ENCODE measurements at regions not wholly inside any gene's neighbourhood (a gene's known extent, or its start where the extent isn't known, plus 50 kb on each side); places are given as distances from the start of the nearest gene placed in this dataset.
"Not testable (repeated sequence)": the region's sequence is repeated elsewhere in the genome, so short reads cannot be mapped to it uniquely, and the experiment has no call there.

DNA sequence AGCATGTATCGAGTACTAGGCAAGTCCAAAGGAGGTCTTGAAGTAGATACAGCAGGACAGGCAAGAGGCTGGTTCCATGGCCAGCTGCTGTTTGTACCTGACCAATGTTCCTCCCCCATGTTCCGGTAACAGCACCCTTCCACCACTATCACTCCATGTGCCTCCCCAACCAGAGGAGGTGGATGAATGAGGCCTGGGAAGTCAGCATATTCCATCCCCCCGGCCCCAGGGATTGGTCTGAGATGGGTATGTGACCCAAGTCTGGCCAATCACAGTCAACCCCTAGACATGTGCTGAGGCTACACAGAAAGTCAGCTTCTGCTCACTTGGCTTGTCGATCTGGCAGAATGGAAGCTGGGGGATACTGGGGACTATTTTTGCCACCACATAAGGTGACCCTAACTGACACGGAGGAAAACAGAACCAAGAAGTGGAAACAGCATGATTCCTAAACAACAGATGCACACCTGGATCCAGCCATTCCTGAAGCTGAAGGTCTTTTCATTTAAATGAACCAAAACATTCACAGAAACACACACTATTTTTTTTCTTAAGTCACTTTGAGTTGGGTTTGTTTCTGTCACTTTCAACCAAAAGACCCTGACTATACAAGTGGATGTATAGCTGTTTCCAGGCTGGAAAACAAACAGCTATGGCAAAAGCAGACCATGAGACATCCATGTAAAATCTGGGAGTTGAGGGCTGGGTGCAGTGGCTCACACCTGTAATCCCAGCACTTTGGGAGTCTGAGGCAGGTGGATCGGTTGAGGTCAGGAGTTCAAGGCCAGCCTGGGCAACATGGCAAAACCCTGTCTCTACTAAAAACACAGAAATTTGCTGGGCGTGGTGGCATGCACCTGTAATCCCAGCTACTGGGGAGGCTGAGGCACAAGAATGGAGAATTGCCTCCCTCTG, 70.4 kb upstream of the PTPN1 start:
- no peak for DNase-seq
- H3K4me3 ChIP-seq (ENCODE audit: low read length) = no peak overlapping the region
- 100% methylated on average over 1 of the region's 7 CpGs for WGBS (ENCODE audit: insufficient coverage, low lambda C conversion rate)
- no peaks in the 10 kb centered on the region for H3K36me3 ChIP-seq (ENCODE audit: control insufficient read depth, insufficient read depth, low read length)
- no peak overlapping the region for H3K27ac ChIP-seq (ENCODE audit: low read length)
- no peaks in the 10 kb centered on the region for H3K27me3 ChIP-seq (ENCODE audit: control insufficient read depth, insufficient read depth, low read length)
- no peaks in the 10 kb centered on the region for H3K9me3 ChIP-seq (ENCODE audit: control insufficient read depth, low read depth, low read length)
- H3K4me1 ChIP-seq (ENCODE audit: control insufficient read depth, insufficient read depth, low read length) = peaks cover 8% of the 10 kb centered on the region

DNA sequence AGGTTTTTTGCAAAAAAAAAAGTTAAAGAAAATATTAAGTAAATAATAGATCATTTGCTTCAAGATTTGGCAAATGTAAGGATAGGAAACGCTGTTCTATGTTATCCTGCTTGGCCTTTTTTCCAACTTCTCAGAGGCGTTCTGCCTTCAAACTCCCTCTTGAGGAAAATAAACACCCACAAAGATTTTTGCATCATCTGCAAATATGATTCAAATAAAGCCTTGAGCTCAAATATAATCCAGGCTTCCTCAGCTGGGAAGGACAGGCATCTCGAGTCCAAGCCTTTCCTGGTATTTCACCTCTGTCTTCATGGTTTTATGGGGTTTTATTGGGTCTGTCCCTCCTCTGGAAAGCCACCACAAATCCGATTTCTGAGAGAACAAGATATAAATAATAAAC, 67.7 kb upstream of the PTPN1 start:
- no peak overlapping the region for H3K4me3 ChIP-seq (ENCODE audit: low read length)
- H3K9me3 ChIP-seq (ENCODE audit: control insufficient read depth, low read depth, low read length) = no peaks in the 10 kb centered on the region
- no CpG with 5 or more reads among the region's 4 CpGs for WGBS (ENCODE audit: insufficient coverage, low lambda C conversion rate)
- no peaks in the 10 kb centered on the region for H3K27me3 ChIP-seq (ENCODE audit: control insufficient read depth, insufficient read depth, low read length)
- no peak overlapping the region for H3K27ac ChIP-seq (ENCODE audit: low read length)
- no peak for DNase-seq
- no peaks in the 10 kb centered on the region for H3K36me3 ChIP-seq (ENCODE audit: control insufficient read depth, insufficient read depth, low read length)
- peaks cover 23% of the 10 kb centered on the region for H3K4me1 ChIP-seq (ENCODE audit: control insufficient read depth, insufficient read depth, low read length)

GRCh38 chr20:50445354-50446151, 64.6 kb upstream of the PTPN1 start:
- Histone ChIP-seq H3K36me3 (ENCODE audit: control insufficient read depth, insufficient read depth, low read length) (no peaks in the 10 kb centered on the region), H3K9me3 (ENCODE audit: control insufficient read depth, low read depth, low read length) (no peaks in the 10 kb centered on the region), H3K4me1 (ENCODE audit: control insufficient read depth, insufficient read depth, low read length) (peaks cover 36% of the 10 kb centered on the region), H3K4me3 (ENCODE audit: low read length) (no peak overlapping the region), H3K27me3 (ENCODE audit: control insufficient read depth, insufficient read depth, low read length) (no peaks in the 10 kb centered on the region), H3K27ac (ENCODE audit: low read length) (no peak overlapping the region)
- DNase-seq = no peak
- WGBS (ENCODE audit: insufficient coverage, low lambda C conversion rate) = 80% methylated on average over 1 of the region's 13 CpGs

DNA sequence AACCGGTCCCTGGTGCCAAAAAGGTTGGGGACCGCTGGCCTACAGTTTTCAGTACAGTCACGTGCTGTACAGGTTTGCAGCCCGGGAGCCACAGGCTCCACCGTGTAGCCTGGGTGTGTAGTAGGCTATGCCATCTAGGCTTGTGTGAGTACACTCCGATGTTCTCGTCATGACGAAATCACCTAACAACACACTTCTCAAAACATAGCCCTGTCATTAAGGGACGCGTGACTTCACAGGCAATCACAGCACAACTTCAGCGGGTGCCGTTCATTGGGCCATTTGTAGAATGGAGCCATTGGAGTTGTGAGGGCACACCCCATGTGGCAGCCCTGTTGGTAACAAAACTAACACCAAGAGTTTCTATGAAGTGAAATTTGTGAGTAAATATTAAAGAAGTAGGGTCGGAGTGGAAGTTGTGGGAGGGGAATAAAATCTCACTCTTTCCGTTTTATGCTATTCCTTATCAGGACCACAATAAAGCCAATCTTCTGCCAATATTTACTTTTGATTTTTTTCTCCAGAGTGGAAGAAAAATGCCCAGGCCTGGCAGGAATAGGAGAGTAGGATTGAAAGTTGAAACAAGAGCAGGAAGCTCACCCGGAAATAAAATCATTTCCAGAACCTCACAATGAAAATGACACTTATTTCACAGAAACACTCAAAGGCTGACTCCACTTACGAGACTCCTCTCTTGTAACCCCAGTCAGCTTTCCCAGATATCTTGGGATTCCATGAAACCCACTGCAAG, 63.7 kb upstream of the PTPN1 start:
- H3K9me3 ChIP-seq (ENCODE audit: control insufficient read depth, low read depth, low read length) = no peaks in the 10 kb centered on the region
- H3K27ac ChIP-seq (ENCODE audit: low read length) = peak overlapping the region; percentile 71
- peaks cover 38% of the 10 kb centered on the region for H3K4me1 ChIP-seq (ENCODE audit: control insufficient read depth, insufficient read depth, low read length)
- peak; percentile 82 to 94 for DNase-seq
- 50% methylated on average over 1 of the region's 16 CpGs for WGBS (ENCODE audit: insufficient coverage, low lambda C conversion rate)
- H3K27me3 ChIP-seq (ENCODE audit: control insufficient read depth, insufficient read depth, low read length) = no peaks in the 10 kb centered on the region
- H3K4me3 ChIP-seq (ENCODE audit: low read length) = no peak overlapping the region
- no peaks in the 10 kb centered on the region for H3K36me3 ChIP-seq (ENCODE audit: control insufficient read depth, insufficient read depth, low read length)

- H3K27ac ChIP-seq (ENCODE audit: low read length) = peak overlapping the region; percentile 71
- 100% methylated on average over 2 of the region's 6 CpGs for WGBS (ENCODE audit: insufficient coverage, low lambda C conversion rate)
- DNase-seq = no peak
Observed at GRCh38 chr20:50447102-50447804, 62.9 kb upstream of the PTPN1 start.

DNA sequence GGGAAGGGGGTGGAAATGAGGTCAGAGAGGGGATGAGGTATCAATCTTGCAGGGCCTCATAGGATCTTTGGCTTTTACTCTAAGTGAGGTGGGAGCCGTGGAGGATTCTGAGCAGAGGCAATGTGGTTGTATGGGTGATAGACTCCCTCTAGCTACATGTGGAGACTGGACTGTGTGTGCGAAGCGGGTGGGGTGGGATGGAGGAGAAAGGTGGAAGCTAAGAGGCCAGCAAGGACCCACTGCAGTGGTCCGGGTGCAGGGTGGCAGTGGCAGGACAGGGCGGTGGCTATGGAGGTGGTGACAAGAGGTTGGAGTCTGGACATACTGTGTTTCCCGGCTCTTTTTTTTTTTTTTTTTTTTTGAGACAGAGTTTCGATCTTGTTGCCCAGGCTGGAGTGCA, 62.4 kb upstream of the PTPN1 start:
- Histone ChIP-seq H3K36me3 (ENCODE audit: control insufficient read depth, insufficient read depth, low read length) (no peaks in the 10 kb centered on the region), H3K27ac (ENCODE audit: low read length) (no peak overlapping the region), H3K4me3 (ENCODE audit: low read length) (no peak overlapping the region), H3K4me1 (ENCODE audit: control insufficient read depth, insufficient read depth, low read length) (peaks cover 38% of the 10 kb centered on the region), H3K27me3 (ENCODE audit: control insufficient read depth, insufficient read depth, low read length) (no peaks in the 10 kb centered on the region), H3K9me3 (ENCODE audit: control insufficient read depth, low read depth, low read length) (no peaks in the 10 kb centered on the region)
- no CpG with 5 or more reads among the region's 7 CpGs for WGBS (ENCODE audit: insufficient coverage, low lambda C conversion rate)
- no peak for DNase-seq

More at GRCh38 chr20:50447102-50447804, 62.9 kb upstream of the PTPN1 start:
- H3K36me3 ChIP-seq (ENCODE audit: control insufficient read depth, insufficient read depth, low read length) = no peaks in the 10 kb centered on the region
- H3K4me1 ChIP-seq (ENCODE audit: control insufficient read depth, insufficient read depth, low read length) = peaks cover 38% of the 10 kb centered on the region
- no peak overlapping the region for H3K4me3 ChIP-seq (ENCODE audit: low read length)
- no peaks in the 10 kb centered on the region for H3K27me3 ChIP-seq (ENCODE audit: control insufficient read depth, insufficient read depth, low read length)
- no peaks in the 10 kb centered on the region for H3K9me3 ChIP-seq (ENCODE audit: control insufficient read depth, low read depth, low read length)

DNA sequence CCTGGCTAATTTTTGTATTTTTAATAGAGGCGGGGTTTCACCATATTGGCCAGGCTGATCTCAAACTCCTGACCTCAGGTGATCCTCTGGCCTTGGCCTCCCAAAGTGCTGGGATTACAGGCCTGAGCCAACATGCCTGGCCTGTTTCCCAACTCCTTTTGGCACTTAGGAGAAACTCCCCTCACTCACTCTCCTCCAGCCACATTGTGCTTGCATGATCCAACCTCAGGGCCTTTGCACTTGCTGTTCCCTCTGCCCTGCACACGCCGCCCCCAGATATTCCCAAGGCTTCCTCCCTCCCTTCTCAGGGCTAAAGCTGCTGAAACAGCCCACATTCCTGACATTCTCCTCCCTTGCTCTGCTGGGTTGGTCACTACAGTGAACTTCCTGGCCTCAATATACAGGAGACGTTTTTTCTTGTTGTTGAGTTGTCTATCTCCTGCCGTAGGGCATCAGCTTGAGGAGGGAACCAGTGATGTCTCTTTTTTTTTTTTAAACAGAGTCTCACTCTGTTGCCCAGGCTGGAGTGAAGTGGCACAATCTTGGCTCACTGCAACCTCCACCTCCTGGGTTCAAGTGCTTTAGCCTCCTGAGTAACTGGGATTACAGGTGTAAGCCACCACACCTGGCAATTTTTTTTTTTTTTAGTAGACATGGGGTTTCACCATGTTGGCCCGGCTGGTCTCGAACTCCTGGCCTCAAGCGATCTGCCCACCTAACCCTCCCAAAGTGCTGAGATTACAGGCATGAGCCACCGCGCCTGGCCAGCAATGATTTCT, 61.4 kb upstream of the PTPN1 start:
- H3K4me1 ChIP-seq (ENCODE audit: control insufficient read depth, insufficient read depth, low read length) = peaks cover 45% of the 10 kb centered on the region
- WGBS (ENCODE audit: insufficient coverage, low lambda C conversion rate) = no CpG with 5 or more reads among the region's 10 CpGs
- H3K27ac ChIP-seq (ENCODE audit: low read length); H3K27me3 ChIP-seq (ENCODE audit: control insufficient read depth, insufficient read depth, low read length); H3K36me3 ChIP-seq (ENCODE audit: control insufficient read depth, insufficient read depth, low read length); H3K4me3 ChIP-seq (ENCODE audit: low read length); H3K9me3 ChIP-seq (ENCODE audit: control insufficient read depth, low read depth, low read length); DNase-seq: not testable (repeated sequence)

- Histone ChIP-seq H3K4me3 (ENCODE audit: low read length) (no peak overlapping the region), H3K9me3 (ENCODE audit: control insufficient read depth, low read depth, low read length) (no peaks in the 10 kb centered on the region), H3K4me1 (ENCODE audit: control insufficient read depth, insufficient read depth, low read length) (peaks cover 51% of the 10 kb centered on the region), H3K36me3 (ENCODE audit: control insufficient read depth, insufficient read depth, low read length) (no peaks in the 10 kb centered on the region), H3K27me3 (ENCODE audit: control insufficient read depth, insufficient read depth, low read length) (no peaks in the 10 kb centered on the region), H3K27ac (ENCODE audit: low read length) (no peak overlapping the region)
- 80% methylated on average over 2 of the region's 9 CpGs for WGBS (ENCODE audit: insufficient coverage, low lambda C conversion rate)
- no peak for DNase-seq
Observed at GRCh38 chr20:50449738-50450492, 60.3 kb upstream of the PTPN1 start.

DNA sequence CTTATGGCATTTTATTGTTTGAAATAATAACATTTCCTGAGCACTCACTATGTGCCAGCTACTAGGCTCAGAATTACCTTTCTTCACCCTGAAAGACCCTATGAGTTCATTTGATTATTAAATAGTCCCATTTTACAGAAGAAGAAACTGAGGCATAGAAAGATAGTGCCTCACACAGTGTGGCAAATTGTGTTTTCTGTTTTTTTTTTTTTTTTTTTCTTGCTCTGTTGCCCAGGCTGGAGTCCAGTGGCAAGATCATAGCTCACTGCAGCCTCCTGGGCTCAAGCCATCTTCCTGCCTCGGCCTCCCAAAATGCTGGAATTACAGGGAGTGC, 59.7 kb upstream of the PTPN1 start:
- H3K27me3 ChIP-seq (ENCODE audit: control insufficient read depth, insufficient read depth, low read length) = no peaks in the 10 kb centered on the region
- no peak for DNase-seq
- no peaks in the 10 kb centered on the region for H3K36me3 ChIP-seq (ENCODE audit: control insufficient read depth, insufficient read depth, low read length)
- WGBS (ENCODE audit: insufficient coverage, low lambda C conversion rate) = no CpG with 5 or more reads among the region's 1 CpG
- H3K4me3 ChIP-seq (ENCODE audit: low read length) = no peak overlapping the region
- H3K4me1 ChIP-seq (ENCODE audit: control insufficient read depth, insufficient read depth, low read length) = peaks cover 57% of the 10 kb centered on the region
- no peaks in the 10 kb centered on the region for H3K9me3 ChIP-seq (ENCODE audit: control insufficient read depth, low read depth, low read length)
- H3K27ac ChIP-seq (ENCODE audit: low read length) = no peak overlapping the region

Data from large intestine (tissue), 3 donors.